ENCODE measurements at regions not wholly inside any gene's neighbourhood (a gene's known extent, or its start where the extent isn't known, plus 50 kb on each side); places are given as distances from the start of the nearest gene placed in this dataset.
A peak's percentile ranks its signal among the peaks of the same experiment; 100 is the strongest.

DNA sequence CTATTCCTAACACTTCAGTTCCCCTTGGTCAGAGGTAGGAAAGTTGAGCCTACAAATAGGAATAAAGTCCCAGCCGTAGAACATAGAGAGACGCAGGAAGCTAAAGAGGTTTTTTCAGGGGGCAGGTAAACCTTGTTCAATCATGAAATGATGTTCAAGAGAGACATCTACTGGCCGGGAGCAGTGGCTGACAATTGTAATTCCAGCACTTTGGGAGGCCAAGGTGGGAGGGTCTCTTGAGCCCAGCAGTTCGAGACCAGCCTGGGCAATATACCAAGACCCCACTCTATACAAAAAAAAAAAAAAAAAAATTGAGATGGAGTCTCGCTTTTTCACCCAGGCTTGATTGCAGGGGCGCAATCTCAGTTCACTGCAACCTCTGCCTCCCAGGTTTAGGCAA, 66.7 kb upstream of the DNAJC10 start (continued):
- TF ChIP-seq, protein P1, sequence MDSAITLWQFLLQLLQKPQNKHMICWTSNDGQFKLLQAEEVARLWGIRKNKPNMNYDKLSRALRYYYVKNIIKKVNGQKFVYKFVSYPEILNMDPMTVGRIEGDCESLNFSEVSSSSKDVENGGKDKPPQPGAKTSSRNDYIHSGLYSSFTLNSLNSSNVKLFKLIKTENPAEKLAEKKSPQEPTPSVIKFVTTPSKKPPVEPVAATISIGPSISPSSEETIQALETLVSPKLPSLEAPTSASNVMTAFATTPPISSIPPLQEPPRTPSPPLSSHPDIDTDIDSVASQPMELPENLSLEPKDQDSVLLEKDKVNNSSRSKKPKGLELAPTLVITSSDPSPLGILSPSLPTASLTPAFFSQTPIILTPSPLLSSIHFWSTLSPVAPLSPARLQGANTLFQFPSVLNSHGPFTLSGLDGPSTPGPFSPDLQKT (IDR thresholded peaks at IDR 0.05; ENCODE audit: borderline replicate concordance, low read depth, low read length) = no peak
- TF ChIP-seq GLI4 (tag by site-specific recombination; IDR thresholded peaks at IDR 0.05) (no peak), ZXDB (tag by site-specific recombination; IDR thresholded peaks at IDR 0.05) (no peak), KLF7 (tag by site-specific recombination; IDR thresholded peaks at IDR 0.05; ENCODE audit: borderline replicate concordance) (no peak), ZNF292 (tag by site-specific recombination; IDR thresholded peaks at IDR 0.05; ENCODE audit: borderline replicate concordance, low read depth) (no peak), BCL6B (tag by site-specific recombination; IDR thresholded peaks at IDR 0.05) (no peak), SP3 (tag by site-specific recombination; IDR thresholded peaks at IDR 0.05) (no peak), GFI1B (tag by site-specific recombination; IDR thresholded peaks at IDR 0.05) (no peak), ZNF19 (tag by site-specific recombination; IDR thresholded peaks at IDR 0.05; ENCODE audit: low read depth) (no peak), INSM2 (tag by site-specific recombination; IDR thresholded peaks at IDR 0.05) (no peak), ZNF488 (tag by site-specific recombination; IDR thresholded peaks at IDR 0.05) (no peak), ZNF140 (tag by site-specific recombination; IDR thresholded peaks at IDR 0.05) (no peak), HOXA7 (CRISPR knock-in tag; IDR thresholded peaks at IDR 0.05; ENCODE audit: borderline replicate concordance) (no peak), KLF8 (tag by site-specific recombination; IDR thresholded peaks at IDR 0.05) (no peak), ZNF121 (tag by site-specific recombination; IDR thresholded peaks at IDR 0.05) (peak; percentile 71)
- TF ChIP-seq, protein P2, sequence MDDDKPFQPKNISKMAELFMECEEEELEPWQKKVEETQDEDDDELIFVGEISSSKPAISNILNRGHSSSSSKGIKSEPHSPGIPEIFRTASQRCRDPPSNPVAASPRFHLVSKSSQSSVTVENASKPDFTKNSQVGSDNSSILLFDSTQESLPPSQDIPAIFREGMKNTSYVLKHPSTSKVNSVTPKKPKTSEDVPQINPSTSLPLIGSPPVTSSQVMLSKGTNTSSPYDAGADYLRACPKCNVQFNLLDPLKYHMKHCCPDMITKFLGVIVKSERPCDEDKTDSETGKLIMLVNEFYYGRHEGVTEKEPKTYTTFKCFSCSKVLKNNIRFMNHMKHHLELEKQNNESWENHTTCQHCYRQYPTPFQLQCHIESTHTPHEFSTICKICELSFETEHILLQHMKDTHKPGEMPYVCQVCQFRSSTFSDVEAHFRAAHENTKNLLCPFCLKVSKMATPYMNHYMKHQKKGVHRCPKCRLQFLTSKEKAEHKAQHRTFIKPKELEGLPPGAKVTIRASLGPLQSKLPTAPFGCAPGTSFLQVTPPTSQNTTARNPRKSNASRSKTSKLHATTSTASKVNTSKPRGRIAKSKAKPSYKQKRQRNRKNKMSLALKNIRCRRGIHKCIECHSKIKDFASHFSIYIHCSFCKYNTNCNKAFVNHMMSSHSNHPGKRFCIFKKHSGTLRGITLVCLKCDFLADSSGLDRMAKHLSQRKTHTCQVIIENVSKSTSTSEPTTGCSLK (tag by site-specific recombination; IDR thresholded peaks at IDR 0.05) = no peak
- TF ChIP-seq, protein P3, sequence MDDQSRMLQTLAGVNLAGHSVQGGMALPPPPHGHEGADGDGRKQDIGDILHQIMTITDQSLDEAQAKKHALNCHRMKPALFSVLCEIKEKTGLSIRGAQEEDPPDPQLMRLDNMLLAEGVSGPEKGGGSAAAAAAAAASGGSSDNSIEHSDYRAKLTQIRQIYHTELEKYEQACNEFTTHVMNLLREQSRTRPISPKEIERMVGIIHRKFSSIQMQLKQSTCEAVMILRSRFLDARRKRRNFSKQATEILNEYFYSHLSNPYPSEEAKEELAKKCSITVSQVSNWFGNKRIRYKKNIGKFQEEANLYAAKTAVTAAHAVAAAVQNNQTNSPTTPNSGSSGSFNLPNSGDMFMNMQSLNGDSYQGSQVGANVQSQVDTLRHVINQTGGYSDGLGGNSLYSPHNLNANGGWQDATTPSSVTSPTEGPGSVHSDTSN (CRISPR knock-in tag; IDR thresholded peaks at IDR 0.05) = no peak
- TF ChIP-seq, protein P4, sequence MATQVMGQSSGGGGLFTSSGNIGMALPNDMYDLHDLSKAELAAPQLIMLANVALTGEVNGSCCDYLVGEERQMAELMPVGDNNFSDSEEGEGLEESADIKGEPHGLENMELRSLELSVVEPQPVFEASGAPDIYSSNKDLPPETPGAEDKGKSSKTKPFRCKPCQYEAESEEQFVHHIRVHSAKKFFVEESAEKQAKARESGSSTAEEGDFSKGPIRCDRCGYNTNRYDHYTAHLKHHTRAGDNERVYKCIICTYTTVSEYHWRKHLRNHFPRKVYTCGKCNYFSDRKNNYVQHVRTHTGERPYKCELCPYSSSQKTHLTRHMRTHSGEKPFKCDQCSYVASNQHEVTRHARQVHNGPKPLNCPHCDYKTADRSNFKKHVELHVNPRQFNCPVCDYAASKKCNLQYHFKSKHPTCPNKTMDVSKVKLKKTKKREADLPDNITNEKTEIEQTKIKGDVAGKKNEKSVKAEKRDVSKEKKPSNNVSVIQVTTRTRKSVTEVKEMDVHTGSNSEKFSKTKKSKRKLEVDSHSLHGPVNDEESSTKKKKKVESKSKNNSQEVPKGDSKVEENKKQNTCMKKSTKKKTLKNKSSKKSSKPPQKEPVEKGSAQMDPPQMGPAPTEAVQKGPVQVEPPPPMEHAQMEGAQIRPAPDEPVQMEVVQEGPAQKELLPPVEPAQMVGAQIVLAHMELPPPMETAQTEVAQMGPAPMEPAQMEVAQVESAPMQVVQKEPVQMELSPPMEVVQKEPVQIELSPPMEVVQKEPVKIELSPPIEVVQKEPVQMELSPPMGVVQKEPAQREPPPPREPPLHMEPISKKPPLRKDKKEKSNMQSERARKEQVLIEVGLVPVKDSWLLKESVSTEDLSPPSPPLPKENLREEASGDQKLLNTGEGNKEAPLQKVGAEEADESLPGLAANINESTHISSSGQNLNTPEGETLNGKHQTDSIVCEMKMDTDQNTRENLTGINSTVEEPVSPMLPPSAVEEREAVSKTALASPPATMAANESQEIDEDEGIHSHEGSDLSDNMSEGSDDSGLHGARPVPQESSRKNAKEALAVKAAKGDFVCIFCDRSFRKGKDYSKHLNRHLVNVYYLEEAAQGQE (tag by site-specific recombination; IDR thresholded peaks at IDR 0.05) = no peak

Data from HEK293 (cell line).